HUES6 (cell line): ENCODE measurements at regions not wholly inside any gene's neighbourhood (a gene's known extent, or its start where the extent isn't known, plus 50 kb on each side); places are given as distances from the start of the nearest gene placed in this dataset.

ENCODE experiments used
- H3K27ac ChIP-seq: 2 replicates; pipeline ENCODE4 v1.7.0; 2013; ENCODE audit warnings: low read depth, mild to moderate bottlenecking, low read length, inconsistent platforms
- H3K27me3 ChIP-seq: 2 replicates; pipeline ENCODE4 v1.6.1; 2013; ENCODE audit warnings: low read length; ENCODE audit not compliant: control insufficient read depth, insufficient read depth
- H3K36me3 ChIP-seq: 2 replicates; pipeline ENCODE4 v1.6.1; 2013; ENCODE audit warnings: low read length; ENCODE audit not compliant: control insufficient read depth, insufficient read depth
- H3K4me1 ChIP-seq: 2 replicates; pipeline ENCODE4 v1.6.1; 2013; ENCODE audit warnings: low read length; ENCODE audit not compliant: control insufficient read depth, insufficient read depth
- H3K4me3 ChIP-seq: 2 replicates; pipeline ENCODE4 v1.5.1; 2013; ENCODE audit warnings: low read depth, low read length
- H3K9ac ChIP-seq: one replicate; pipeline ENCODE4 v1.6.1; 2013; ENCODE audit warnings: mild to moderate bottlenecking, low read length
- H3K9me3 ChIP-seq: 2 replicates; pipeline ENCODE4 v1.6.1; 2013; ENCODE audit warnings: low read depth, low read length; ENCODE audit not compliant: control insufficient read depth, insufficient read depth

DNA sequence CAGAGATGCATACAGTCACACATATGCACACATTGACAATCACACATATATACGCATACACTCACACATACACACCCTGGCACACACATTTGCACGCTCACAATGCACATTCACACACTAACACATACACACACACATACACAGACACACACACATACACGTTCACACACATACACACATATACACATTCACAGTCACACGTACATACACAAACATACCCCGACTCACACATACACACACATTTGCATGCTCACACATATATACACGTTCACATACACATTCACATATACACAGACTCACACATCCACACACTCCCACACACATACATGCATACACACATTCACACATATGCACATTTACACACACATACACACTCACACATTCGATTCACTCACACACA, 366.8 kb upstream of the ID4 start:
- H3K4me1 ChIP-seq, result no peaks in the 10 kb centered on the region
- H3K27ac ChIP-seq, result no peak overlapping the region
- H3K9ac ChIP-seq, result no peak overlapping the region
- no peaks in the 10 kb centered on the region for H3K27me3 ChIP-seq
- peaks cover 6% of the 10 kb centered on the region for H3K9me3 ChIP-seq
- H3K36me3 ChIP-seq, result no peaks in the 10 kb centered on the region
- no peak overlapping the region for H3K4me3 ChIP-seq

DNA sequence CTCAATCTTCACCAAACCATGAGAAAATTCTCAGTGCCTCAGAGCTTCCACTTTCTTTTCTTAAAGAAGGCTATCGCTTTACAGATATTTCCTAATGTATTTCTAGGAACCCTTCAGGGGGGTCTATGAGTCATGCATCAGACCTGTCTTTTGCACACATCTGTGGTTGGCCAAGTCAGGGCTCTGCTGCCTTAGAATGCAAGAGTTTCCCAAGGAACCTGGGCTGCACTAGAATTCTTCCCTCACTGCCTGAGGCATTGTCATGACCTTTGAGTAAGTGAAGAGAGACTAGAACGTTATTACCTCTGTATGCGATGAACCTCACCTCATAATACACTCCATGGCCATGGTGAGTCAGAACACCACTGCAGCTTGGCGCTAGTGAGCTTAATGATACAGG, 365.0 kb upstream of the ID4 start:
- no peak overlapping the region for H3K9ac ChIP-seq
- peaks cover 20% of the 10 kb centered on the region for H3K9me3 ChIP-seq
- no peak overlapping the region for H3K4me3 ChIP-seq
- no peaks in the 10 kb centered on the region for H3K4me1 ChIP-seq
- H3K27me3 ChIP-seq, result no peaks in the 10 kb centered on the region
- no peak overlapping the region for H3K27ac ChIP-seq
- H3K36me3 ChIP-seq, result no peaks in the 10 kb centered on the region

DNA sequence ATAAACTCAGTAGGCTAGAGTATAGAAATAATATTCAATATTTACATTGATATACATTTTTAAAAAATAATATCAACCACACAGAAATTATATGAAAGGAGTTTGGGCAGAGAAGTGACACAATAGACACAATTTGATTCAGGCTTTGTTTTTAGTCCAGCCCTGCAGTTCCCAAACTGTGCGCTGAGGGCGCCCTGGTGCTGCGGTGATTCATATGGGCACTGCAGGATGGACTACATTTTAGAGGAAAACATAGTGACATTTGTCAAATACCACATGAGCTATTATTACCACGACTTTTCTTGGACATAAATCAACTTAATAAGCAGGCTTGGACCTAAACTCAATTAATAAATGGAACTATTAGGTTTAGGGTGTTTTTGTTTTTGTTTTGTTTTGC, 364.3 kb upstream of the ID4 start:
- H3K27ac ChIP-seq, result no peak overlapping the region
- H3K9ac ChIP-seq, result no peak overlapping the region
- H3K4me1 ChIP-seq, result no peaks in the 10 kb centered on the region
- peaks cover 26% of the 10 kb centered on the region for H3K9me3 ChIP-seq
- no peaks in the 10 kb centered on the region for H3K36me3 ChIP-seq
- H3K27me3 ChIP-seq, result no peaks in the 10 kb centered on the region
- H3K4me3 ChIP-seq, result no peak overlapping the region

DNA sequence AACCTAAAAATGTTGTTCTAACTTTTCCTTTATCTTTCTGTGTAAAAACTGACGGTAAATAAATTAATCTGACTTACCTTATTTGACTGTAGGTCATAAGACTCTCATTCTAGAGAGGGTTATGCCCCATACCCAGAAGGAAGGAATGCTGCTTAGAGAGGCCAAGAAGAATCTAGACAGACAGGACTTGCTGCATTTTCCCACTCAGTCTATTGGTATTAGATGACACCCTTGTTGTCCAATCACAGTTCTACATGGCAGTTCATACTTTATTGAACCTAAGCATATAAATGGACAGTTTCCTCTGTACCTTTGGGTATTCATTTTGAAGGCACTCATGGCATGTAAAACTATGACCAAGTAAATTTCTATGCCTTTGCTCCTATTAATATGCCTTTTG, 359.6 kb upstream of the ID4 start:
- Histone ChIP-seq H3K27me3 (no peaks in the 10 kb centered on the region), H3K36me3 (no peaks in the 10 kb centered on the region), H3K4me1 (no peaks in the 10 kb centered on the region), H3K27ac (no peak overlapping the region), H3K9ac (no peak overlapping the region), H3K4me3 (no peak overlapping the region), H3K9me3 (peaks cover 26% of the 10 kb centered on the region)

DNA sequence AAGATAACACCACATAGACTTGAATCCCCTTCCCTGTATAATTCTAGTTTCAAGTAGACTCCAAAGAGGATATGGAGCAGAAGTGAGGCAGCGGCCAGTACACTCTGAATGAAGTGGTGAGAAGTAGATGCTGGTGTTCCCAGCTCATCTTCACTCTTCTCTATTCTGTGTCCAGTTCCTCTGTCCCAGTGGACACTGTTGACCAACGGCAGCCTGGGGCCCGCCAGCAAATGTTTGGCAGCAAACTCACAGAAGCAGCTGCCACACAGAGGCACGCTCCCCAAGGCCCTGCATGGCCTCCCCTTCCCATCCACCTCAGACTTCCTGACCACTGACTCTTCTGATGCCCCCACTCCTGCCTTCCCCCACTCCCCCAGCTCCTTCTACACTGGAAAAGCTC, 358.9 kb upstream of the ID4 start:
- Histone ChIP-seq H3K36me3 (no peaks in the 10 kb centered on the region), H3K4me3 (no peak overlapping the region), H3K4me1 (no peaks in the 10 kb centered on the region), H3K27me3 (no peaks in the 10 kb centered on the region), H3K9me3 (peaks cover 26% of the 10 kb centered on the region), H3K9ac (no peak overlapping the region), H3K27ac (no peak overlapping the region)

DNA sequence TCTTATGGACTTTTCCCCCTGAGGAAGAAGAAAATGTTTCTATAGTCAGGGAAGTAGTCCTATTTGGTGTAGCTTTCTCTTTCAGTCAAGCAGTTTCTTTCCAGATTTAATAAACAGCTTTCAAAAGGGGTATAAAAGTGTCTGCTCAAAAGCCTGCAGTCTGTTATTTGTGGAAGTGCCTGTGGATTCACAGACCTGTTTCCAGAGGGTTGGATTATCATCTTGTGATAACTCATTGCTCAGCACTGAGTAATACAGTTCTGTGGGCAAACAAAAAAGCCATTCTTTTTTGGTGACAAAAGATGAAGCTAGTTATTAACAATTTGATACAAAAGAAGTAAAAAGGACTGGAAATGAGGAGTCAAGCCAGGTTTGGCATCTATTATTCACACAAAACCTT, 358.2 kb upstream of the ID4 start:
- no peak overlapping the region for H3K27ac ChIP-seq
- peaks cover 26% of the 10 kb centered on the region for H3K9me3 ChIP-seq
- H3K9ac ChIP-seq, result no peak overlapping the region
- H3K4me3 ChIP-seq, result no peak overlapping the region
- H3K4me1 ChIP-seq, result no peaks in the 10 kb centered on the region
- H3K36me3 ChIP-seq, result no peaks in the 10 kb centered on the region
- H3K27me3 ChIP-seq, result no peaks in the 10 kb centered on the region

DNA sequence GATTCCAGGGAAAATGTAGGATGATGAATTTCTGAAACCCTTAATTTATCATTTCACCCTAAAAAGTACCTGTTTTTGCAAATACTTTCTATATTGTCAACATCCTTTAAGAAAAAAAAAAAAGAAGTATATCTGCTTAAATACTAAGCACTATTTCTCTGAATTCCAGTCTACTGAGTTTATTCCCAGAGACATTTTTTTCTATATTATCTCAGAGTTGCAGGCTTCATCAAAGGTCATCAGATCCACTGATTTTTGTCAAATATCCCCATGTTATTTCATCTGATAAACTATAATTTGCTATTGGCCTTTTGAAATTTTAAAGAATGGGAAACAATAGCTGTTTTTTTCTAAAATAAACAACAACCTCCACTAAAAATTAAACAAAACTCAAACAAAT, 357.6 kb upstream of the ID4 start:
- H3K36me3 ChIP-seq, result no peaks in the 10 kb centered on the region
- H3K9ac ChIP-seq, result no peak overlapping the region
- no peak overlapping the region for H3K4me3 ChIP-seq
- no peak overlapping the region for H3K27ac ChIP-seq
- H3K4me1 ChIP-seq, result no peaks in the 10 kb centered on the region
- peaks cover 26% of the 10 kb centered on the region for H3K9me3 ChIP-seq
- H3K27me3 ChIP-seq, result no peaks in the 10 kb centered on the region

DNA sequence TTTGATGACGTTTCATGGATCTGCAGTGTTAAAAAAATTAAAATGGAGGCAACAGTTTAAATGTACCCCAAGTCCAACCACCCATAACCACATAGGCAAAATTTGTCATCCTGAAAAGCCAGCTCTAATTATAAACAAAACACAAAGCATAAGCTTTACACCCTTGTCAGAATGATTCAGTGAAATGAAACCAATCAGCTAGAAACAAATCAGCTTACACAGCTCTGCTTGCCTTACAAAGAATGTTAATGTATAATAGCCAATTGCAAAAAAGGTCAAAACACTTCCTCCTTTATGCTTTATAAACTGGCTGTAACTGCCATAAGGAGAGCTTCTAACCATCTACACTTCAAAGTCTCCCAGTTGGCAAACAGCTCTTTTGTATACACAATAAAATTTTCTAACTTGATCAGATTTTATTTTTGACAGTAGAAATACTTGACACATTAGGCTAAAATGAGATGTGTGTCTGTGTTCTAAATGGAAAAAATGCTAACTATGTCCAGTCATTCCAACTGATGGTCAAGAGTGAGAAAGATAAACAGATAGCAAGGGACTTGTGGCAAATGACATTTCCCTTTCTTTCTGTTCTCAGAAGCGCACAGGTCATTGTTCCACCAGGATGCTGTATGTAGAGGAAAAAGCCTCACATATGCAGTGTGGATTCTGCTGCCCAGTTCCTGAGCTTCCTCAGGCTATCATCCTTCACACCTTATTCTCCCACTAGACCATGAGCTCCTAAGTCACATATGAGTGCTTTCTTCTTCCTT, 344.3 kb upstream of the ID4 start:
- Histone ChIP-seq H3K4me1 (no peaks in the 10 kb centered on the region), H3K36me3 (no peaks in the 10 kb centered on the region), H3K4me3 (no peak overlapping the region), H3K27ac (no peak overlapping the region), H3K27me3 (no peaks in the 10 kb centered on the region), H3K9ac (no peak overlapping the region), H3K9me3 (peaks cover 3% of the 10 kb centered on the region; the same call in 1 of the 2 replicates)

DNA sequence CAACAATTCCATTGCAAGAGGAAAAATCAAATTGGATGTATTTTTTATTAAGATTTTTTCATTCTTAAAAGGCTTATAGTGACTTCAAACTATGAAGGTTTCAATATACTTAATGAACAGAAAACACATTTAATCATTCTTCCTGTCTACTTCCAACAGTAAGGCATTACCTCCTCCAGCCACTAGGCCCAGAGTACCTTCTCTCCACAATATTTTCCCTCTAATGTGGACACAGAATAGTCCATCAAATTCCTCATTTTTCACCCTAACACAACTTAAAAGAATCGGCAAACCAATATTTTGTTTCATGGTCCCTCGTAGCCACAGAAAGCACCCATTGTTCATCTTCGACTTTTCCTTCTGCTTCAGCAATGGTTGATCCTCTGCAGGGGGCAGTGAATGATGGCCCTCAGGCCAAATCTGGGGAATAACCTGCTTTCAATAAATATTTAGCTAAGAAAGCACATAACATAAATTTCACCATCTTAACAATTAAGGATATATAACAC, 335.4 kb upstream of the ID4 start:
- H3K36me3 ChIP-seq, result no peaks in the 10 kb centered on the region
- no peak overlapping the region for H3K9ac ChIP-seq
- H3K4me3 ChIP-seq, result no peak overlapping the region
- H3K9me3 ChIP-seq, result peaks cover 13% of the 10 kb centered on the region
- H3K4me1 ChIP-seq, result no peaks in the 10 kb centered on the region
- H3K27me3 ChIP-seq, result no peaks in the 10 kb centered on the region
- H3K27ac ChIP-seq, result no peak overlapping the region

DNA sequence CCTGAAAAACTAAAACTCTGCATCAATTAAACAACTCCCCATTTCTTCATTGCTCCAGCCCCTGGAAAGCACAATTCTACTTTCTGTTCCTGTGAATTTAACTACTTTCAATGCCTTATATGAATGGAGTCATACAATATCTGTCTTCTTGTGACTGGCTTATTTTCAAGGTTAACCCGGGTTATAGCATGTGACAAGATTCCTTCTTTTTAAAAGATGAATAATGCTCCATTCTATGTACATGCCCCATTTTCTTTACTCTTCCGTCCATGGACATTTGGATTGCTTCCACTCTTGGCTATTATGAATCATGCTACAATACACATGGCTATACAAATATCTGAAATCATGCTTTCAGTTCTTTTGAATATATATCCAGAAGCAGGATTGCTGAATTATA, 334.9 kb upstream of the ID4 start:
- Histone ChIP-seq H3K27ac (no peak overlapping the region), H3K36me3 (no peaks in the 10 kb centered on the region), H3K9me3 (peaks cover 18% of the 10 kb centered on the region), H3K9ac (no peak overlapping the region), H3K4me3 (no peak overlapping the region), H3K4me1 (no peaks in the 10 kb centered on the region), H3K27me3 (no peaks in the 10 kb centered on the region)

DNA sequence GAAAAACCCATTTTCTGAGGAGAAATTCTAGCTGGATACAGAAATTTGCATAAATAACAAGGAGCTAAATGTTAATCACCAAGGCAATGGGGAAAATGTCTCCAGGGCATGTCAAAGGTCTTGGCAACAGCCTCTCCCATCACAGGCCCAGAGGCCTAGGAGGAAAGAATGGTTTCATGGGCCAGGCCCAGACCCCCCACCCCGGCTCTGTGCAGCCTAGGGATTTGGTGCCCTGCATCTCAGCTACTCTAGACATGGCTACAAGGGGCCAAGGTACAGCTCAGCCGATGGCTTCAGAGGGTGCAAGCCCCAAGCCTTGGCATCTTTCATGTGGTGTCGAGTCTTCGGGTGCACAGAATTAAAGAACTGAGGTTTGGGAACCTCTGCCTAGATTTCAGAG, 321.2 kb upstream of the ID4 start:
- H3K4me1 ChIP-seq, result no peaks in the 10 kb centered on the region
- H3K36me3 ChIP-seq, result no peaks in the 10 kb centered on the region
- no peak overlapping the region for H3K27ac ChIP-seq
- peaks cover 55% of the 10 kb centered on the region for H3K9me3 ChIP-seq
- H3K27me3 ChIP-seq, result no peaks in the 10 kb centered on the region
- no peak overlapping the region for H3K9ac ChIP-seq
- no peak overlapping the region for H3K4me3 ChIP-seq
